ENCODE measurements at regions not wholly inside any gene's neighbourhood (a gene's known extent, or its start where the extent isn't known, plus 50 kb on each side); places are given as distances from the start of the nearest gene placed in this dataset.
"Not testable (repeated sequence)": the region's sequence is repeated elsewhere in the genome, so short reads cannot be mapped to it uniquely, and the experiment has no call there.

GRCh38 chr10:4279655-4280054 is 494.6 kb upstream of the KLF6 start:
- DNase-seq: no peak

- DNase-seq: no peak
These were observed 493.2 kb upstream of the KLF6 start for GRCh38 chr10:4278186-4278585.

GRCh38 chr10:4276151-4276550 is 491.1 kb upstream of the KLF6 start:
- no peak for DNase-seq

DNA sequence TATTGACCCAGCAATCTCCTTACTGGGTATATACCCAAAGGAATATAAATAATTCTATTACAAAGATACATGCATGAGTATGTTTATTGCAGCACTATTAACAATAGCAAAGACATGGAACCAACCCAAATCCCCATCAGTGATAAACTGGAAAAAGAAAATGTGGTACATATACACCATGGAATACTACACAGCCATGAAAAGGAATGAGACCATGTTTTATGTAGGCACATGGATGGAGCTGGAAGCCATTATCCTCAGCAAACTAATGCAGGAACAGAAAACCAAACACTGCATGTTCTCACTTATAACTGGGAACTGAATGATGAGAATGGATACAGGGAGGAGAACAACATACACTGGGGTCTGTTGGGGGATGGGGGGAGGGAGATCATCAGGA is 489.7 kb upstream of the KLF6 start:
- DNase-seq: not testable (repeated sequence)

- no peak for DNase-seq
These were observed 486.2 kb upstream of the KLF6 start for GRCh38 chr10:4271193-4271592.

DNA sequence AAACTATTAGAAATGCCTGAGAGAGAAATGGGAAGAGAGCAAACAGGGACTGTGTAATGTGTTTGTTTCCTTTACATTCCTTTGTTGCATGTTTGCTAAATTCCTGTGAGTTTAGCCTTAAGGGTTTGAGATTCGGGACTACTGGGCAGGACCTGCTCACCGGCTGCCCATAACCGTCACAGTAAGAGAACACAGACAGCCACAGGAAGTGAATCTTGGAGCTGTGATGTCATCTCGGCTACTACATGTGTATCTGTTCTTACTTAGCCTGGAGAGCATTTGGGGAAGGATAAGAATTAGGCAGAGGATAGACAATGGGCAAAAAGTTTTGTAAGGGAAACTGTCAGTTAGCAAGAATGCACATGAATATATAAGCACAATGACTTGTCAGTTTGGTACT is 485.1 kb upstream of the KLF6 start:
- DNase-seq: no peak

GRCh38 chr10:4268490-4268889 is 483.5 kb upstream of the KLF6 start:
- DNase-seq: not testable (repeated sequence)

DNA sequence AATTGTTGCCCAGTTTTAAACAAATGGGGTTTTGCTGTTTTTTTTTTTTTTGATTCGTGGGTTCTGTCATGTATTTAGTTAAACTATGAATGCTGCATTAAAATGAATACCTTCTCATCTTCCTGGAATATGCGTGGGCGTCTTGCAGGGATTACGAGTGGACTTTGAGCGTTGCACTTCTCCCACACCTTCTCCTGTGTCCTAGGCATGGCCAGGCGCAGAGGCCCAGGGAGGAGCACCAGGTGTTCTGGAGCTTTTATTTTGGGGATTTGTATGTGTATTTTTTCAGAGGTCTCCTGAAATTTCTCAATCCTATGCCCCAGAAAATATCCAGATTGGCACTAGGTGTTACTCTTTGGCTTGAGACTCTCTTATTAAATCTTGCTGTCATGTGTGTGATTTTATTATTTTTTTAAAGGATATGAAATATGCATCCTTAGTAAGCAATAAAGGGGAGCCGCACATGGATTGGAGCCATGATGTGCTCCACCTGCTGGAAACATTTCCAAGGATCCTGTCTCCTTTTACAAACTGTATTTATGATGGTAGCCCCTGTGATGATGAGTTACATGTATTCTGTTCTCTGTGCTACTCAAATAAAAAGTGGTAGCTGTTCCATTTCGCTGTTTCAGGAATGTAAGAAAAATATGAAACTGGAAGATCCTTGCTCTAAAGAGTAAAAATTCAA is 482.2 kb upstream of the KLF6 start:
- no peak for DNase-seq

GRCh38 chr10:4266416-4267085 is 481.5 kb upstream of the KLF6 start:
- no peak for DNase-seq

DNA sequence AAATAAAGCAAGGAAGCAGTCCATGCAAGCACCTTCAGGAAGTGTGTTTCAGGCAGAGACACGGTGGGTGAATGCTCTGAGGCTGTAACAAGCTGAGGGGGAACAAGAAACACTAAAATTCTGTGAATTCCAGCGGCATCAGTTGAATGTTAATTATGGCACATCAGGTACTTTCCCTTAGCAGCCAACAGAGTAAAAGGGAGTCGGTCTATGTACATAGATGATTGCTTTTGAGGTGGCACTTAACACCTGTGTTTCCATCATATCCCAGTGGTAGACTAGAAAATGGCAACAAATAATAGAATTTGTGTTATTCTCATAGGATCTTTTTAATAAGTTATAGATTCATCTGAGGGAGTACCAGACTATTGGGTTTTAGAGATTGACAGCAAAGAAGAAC is 481.0 kb upstream of the KLF6 start:
- DNase-seq: no peak

DNA sequence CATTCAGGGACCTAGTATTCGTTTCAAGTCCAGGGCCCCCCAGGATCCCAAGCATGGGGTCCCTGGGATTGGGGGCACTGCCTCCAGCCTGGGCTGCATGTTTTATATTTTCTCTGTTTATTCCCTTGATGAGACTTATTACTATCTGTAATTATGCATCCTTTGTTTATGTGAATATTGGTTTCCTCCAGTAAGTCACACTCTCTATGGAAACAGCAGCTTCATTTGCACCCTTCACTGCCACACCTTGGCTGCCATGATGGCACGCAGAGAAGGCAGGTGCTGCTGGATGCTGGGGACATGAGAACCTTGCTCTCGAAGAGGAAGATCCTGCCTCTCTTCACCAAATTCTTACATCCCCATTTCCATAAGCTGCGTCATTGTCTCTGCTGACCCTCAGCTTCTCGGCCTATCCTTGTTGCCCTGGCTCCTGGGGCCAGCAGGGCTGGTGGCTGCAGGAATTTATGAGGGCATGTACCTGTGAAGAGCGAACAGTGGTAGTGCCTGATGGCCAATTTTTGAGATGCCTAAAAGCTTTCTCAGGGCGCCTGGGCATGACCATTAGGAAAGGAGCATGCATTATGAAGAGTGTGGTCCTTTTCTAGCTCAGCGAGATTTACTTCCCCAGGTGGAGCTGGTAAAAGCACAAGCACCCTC is 479.3 kb upstream of the KLF6 start:
- no peak for DNase-seq

- no peak for DNase-seq
These were observed 478.6 kb upstream of the KLF6 start for GRCh38 chr10:4263601-4263921.

GRCh38 chr10:4262870-4263600 is 478.0 kb upstream of the KLF6 start:
- no peak for DNase-seq

DNA sequence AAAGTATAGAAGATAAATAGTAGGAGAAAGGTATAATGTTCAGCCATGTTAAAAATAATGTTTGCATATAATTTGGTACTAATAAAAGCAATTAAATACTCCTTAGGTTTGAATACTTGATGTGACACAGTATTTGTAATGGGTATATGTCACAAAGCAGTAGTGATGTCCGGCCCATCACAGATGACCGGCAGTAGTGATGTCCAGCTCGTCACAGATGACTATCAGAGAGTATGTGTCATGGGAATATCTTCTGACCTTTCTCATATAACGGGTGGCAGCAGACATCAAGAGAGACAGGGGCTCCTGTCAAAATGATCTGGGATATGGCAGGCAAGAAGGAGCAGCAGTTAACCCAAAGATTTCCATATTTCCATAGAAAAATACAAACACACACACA is 477.4 kb upstream of the KLF6 start:
- no peak for DNase-seq

DNA sequence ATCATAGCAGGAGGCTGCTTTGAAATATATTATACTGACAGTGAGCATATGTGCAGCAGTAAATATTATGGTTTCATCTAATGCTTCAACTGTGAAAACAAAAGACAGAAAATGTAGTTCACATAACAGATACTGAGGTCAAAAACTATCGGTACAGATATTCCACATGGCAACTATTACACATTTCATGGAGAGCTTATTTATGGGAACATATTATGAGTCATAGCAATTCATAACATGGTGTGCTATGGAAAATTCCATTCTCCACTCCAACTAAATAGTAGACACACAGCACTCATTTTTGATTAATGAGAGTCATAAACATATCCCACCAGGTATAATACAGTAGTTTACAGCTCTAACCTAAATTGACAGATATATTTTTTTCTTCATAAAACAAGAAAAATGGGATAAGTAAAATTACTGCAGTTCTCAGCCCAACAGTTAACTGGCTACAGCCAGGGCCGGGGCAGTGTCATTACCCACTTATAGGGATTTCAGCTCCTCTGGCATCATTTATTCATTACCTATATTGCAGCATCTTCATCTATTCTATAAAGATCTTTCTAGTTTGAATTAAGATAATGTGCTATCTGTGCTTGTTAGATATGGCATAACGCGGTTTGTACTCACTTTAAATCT is 475.6 kb upstream of the KLF6 start:
- no peak for DNase-seq

DNA sequence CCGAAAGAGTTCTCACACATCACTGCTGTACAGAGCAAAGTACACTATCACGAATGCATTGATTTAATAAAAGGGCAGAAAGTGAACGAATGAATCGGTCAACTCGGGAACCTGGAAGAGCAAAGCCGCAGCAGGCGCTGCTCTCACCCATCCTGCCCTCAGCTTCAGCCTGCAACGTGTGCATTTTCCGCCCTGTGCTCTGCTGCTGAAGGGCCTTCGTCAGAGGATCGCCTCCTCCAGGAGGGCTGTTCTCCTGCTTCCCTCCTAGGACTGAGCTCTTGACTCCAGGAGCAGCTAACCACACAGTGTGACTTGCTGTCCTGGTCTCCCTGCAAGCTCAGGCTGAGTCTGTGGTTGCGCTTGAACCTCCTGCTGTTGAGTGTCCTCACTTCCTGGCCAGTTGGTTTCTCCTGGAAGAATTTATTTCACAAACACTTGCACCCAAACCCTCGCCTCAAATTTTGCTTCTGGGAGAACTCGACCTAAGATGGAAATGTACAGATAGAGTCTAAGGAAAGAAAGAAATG is 473.0 kb upstream of the KLF6 start:
- no peak for DNase-seq

DNA sequence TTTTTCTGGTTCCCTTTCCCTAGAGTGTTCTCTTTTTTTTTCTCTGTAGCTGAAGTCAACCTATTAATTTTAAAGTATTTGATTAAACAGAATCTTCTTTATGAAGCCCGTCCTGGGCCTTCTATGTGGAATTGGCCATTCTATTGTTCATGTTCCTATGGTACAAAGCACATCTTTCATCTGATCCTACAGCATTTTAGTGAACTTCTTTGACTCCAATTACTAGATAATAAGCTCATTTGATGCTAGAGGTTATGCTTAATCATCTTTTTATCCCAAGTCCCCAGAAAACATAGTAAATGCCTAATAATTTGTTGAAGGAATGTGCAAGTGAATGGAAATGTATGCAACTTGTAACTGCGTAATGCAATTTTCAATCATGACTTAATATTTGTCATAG is 472.0 kb upstream of the KLF6 start:
- no peak for DNase-seq

DNA sequence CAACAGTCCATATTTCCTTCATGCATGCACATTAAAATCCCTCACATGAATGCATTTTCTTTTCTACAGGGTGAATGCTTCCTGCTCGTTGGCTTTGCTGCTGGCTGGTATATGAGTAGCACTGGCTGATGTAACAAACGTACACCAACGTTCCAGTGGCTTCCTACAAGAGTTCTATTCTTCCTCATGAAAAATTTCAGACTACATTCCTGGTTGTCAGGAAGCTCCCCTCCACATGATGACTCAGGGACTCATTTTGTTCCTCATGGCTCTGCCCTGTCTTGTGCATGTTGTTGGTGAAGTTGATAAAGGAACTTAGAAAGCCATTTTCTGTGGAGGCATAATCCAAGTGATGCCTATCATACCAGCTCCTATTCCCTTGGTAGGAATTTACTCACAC is 470.7 kb upstream of the KLF6 start:
- no peak for DNase-seq

DNA sequence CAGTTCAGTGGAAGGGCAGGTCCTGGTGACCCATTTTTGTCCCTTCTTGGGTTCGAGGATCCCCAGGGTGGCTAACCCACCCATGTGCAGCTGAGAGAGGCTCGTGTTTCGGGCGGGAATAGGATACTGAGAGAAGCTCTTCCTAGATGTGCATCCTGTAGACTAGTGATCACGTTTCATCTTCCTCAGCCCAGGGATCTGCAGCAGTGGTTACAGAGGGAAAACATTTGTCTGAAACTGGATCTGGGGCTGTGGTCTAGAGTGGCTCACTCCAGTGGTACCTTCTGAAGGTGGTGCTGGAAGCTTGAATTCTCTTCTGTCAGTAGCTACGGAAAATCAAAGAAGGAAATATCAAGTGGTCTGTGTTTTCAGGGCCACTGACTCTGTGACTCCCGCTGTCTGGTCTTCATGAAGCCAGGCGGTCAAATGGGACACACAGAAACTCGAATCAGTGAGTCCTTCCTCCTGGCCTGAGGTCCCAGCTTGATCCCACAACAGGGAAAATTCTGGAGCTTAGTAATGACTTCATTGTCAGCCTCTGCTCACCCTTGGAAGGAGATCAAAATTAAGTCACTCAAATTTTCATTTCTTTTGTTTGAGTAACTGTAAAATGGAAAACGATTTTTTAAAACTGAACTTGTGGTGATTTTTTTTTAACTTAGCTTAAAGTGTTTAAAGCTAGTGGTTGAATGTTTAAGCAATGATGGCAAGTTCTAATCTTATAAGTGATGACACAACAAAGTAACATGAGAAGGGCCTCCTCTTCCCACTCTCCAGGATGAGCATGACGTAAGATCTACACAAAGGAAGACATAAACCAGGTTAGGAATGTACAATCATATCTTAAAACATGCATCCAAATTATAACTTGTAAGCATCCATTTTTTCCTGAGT is 469.3 kb upstream of the KLF6 start:
- DNase-seq: no peak

GRCh38 chr10:4252701-4253100 is 467.7 kb upstream of the KLF6 start:
- DNase-seq: no peak

DNA sequence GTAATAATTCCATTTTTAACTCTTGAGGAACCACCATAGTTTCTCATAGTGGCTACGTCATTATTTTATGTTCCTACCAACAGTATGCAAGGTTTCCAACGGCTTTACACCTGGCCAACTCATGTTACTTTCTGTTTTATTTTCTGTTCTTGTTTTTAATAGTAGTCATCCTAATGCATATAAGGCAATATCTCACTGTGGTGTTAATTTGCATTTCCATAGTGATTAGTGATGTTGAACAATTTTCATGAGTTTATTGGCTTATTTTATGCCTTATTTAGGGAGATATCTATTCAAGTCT is 465.5 kb upstream of the KLF6 start:
- no peak for DNase-seq

Measured in NCI-H2171 (cell line).